ENCODE measurements at regions not wholly inside any gene's neighbourhood (a gene's known extent, or its start where the extent isn't known, plus 50 kb on each side); places are given as distances from the start of the nearest gene placed in this dataset.
"Not testable (repeated sequence)": the region's sequence is repeated elsewhere in the genome, so short reads cannot be mapped to it uniquely, and the experiment has no call there.

- 50% methylated on average over 1 of the region's 3 CpGs for WGBS (ENCODE audit: insufficient coverage)
- TF ChIP-seq CTCF (IDR thresholded peaks at IDR 0.05): no peak
- intact Hi-C loops (cut with micrococcal nuclease): no loop called here
- peaks cover 2% of the 10 kb centered on the region for H3K9me3 ChIP-seq (ENCODE audit: control insufficient read depth, insufficient read depth, low read length)
- no peak overlapping the region for H3K4me3 ChIP-seq (ENCODE audit: low read length)
- Mint-ChIP-seq H3K36me3 (no peaks in the 10 kb centered on the region), H3K27ac (no peak overlapping the region), H3K4me3 (no peak overlapping the region), H3K9me3 (peaks cover 5 to 6% of the 10 kb centered on the region in 2 donors), H3K4me1 (no peaks in the 10 kb centered on the region), H3K27me3 (ENCODE audit: low read depth in 2 of 2) (no peaks in the 10 kb centered on the region)
- H3K36me3 ChIP-seq (ENCODE audit: control insufficient read depth, insufficient read depth, low read length): no peaks in the 10 kb centered on the region
- H3K27ac ChIP-seq (ENCODE audit: low read length): no peak overlapping the region
- DNase-seq (no peak), ATAC-seq (no peak)
- no peaks in the 10 kb centered on the region for H3K4me1 ChIP-seq (ENCODE audit: control insufficient read depth, insufficient read depth, low read length)
- H3K27me3 ChIP-seq (ENCODE audit: control insufficient read depth, insufficient read depth, low read length): no peaks in the 10 kb centered on the region
Measured at GRCh38 chr12:83461336-83461935, 774.7 kb downstream of the TMTC2 start.

- intact Hi-C loops (cut with micrococcal nuclease): no loop called here
- Mint-ChIP-seq H3K27ac (no peak overlapping the region), H3K9me3 (peaks cover 4 to 15% of the 10 kb centered on the region in 2 donors), H3K4me1 (no peaks in the 10 kb centered on the region), H3K27me3 (ENCODE audit: low read depth in 2 of 2) (no peaks in the 10 kb centered on the region), H3K4me3 (no peak overlapping the region), H3K36me3 (peaks cover 8% of the 10 kb centered on the region)
- DNase-seq (no peak), ATAC-seq (no peak)
- no peaks in the 10 kb centered on the region for H3K27me3 ChIP-seq (ENCODE audit: control insufficient read depth, insufficient read depth, low read length)
- peaks cover 4% of the 10 kb centered on the region for H3K9me3 ChIP-seq (ENCODE audit: control insufficient read depth, insufficient read depth, low read length)
- H3K27ac ChIP-seq (ENCODE audit: low read length): no peak overlapping the region
- no peaks in the 10 kb centered on the region for H3K36me3 ChIP-seq (ENCODE audit: control insufficient read depth, insufficient read depth, low read length)
- H3K4me3 ChIP-seq (ENCODE audit: low read length): no peak overlapping the region
- H3K4me1 ChIP-seq (ENCODE audit: control insufficient read depth, insufficient read depth, low read length): no peaks in the 10 kb centered on the region
- no peak for TF ChIP-seq CTCF (IDR thresholded peaks at IDR 0.05)
- WGBS (ENCODE audit: insufficient coverage): 65% methylated on average over 2 of the region's 2 CpGs
Measured at GRCh38 chr12:83451189-83451588, 764.5 kb downstream of the TMTC2 start.

- Histone ChIP-seq H3K4me3 (ENCODE audit: low read length) (no peak overlapping the region), H3K9me3 (ENCODE audit: control insufficient read depth, insufficient read depth, low read length) (peaks cover 3% of the 10 kb centered on the region), H3K27ac (ENCODE audit: low read length) (no peak overlapping the region), H3K4me1 (ENCODE audit: control insufficient read depth, insufficient read depth, low read length) (no peaks in the 10 kb centered on the region), H3K36me3 (ENCODE audit: control insufficient read depth, insufficient read depth, low read length) (no peaks in the 10 kb centered on the region), H3K27me3 (ENCODE audit: control insufficient read depth, insufficient read depth, low read length) (no peaks in the 10 kb centered on the region)
- H3K9me3 Mint-ChIP-seq: peaks cover 22 to 25% of the 10 kb centered on the region in 2 donors
- ATAC-seq (no peak), DNase-seq (no peak)
- TF ChIP-seq CTCF (IDR thresholded peaks at IDR 0.05): no peak
- H3K36me3 Mint-ChIP-seq: peaks cover 14% of the 10 kb centered on the region
- H3K27me3 Mint-ChIP-seq (ENCODE audit: low read depth in 2 of 2): no peaks in the 10 kb centered on the region
- intact Hi-C loops (cut with micrococcal nuclease): no loop called here
- 56% methylated on average over 1 of the region's 1 CpG for WGBS (ENCODE audit: insufficient coverage)
- no peak overlapping the region for H3K4me3 Mint-ChIP-seq
- no peaks in the 10 kb centered on the region for H3K4me1 Mint-ChIP-seq
- no peak overlapping the region for H3K27ac Mint-ChIP-seq
Measured at GRCh38 chr12:83434600-83434999, 747.9 kb downstream of the TMTC2 start.

GRCh38 chr12:83432176-83432719, 745.5 kb downstream of the TMTC2 start:
- DNase-seq (no peak), ATAC-seq (no peak)
- Histone ChIP-seq H3K36me3 (ENCODE audit: control insufficient read depth, insufficient read depth, low read length) (no peaks in the 10 kb centered on the region), H3K27me3 (ENCODE audit: control insufficient read depth, insufficient read depth, low read length) (no peaks in the 10 kb centered on the region), H3K4me1 (ENCODE audit: control insufficient read depth, insufficient read depth, low read length) (no peaks in the 10 kb centered on the region), H3K9me3 (ENCODE audit: control insufficient read depth, insufficient read depth, low read length) (peaks cover 3% of the 10 kb centered on the region), H3K4me3 (ENCODE audit: low read length) (no peak overlapping the region), H3K27ac (ENCODE audit: low read length) (no peak overlapping the region)
- H3K27me3 Mint-ChIP-seq (ENCODE audit: low read depth in 2 of 2): no peaks in the 10 kb centered on the region
- TF ChIP-seq CTCF (IDR thresholded peaks at IDR 0.05): no peak
- intact Hi-C loops (cut with micrococcal nuclease): no loop called here
- H3K36me3 Mint-ChIP-seq: peaks cover 7% of the 10 kb centered on the region
- no peak overlapping the region for H3K4me3 Mint-ChIP-seq
- H3K27ac Mint-ChIP-seq: no peak overlapping the region
- H3K9me3 Mint-ChIP-seq: peaks cover 20 to 26% of the 10 kb centered on the region in 2 donors
- 97% methylated on average over 3 of the region's 3 CpGs for WGBS (ENCODE audit: insufficient coverage)
- no peaks in the 10 kb centered on the region for H3K4me1 Mint-ChIP-seq

GRCh38 chr12:83427586-83428136, 741.0 kb downstream of the TMTC2 start:
- H3K36me3 Mint-ChIP-seq; H3K36me3 ChIP-seq (ENCODE audit: control insufficient read depth, insufficient read depth, low read length); H3K4me1 Mint-ChIP-seq; H3K9me3 ChIP-seq (ENCODE audit: control insufficient read depth, insufficient read depth, low read length); H3K27me3 ChIP-seq (ENCODE audit: control insufficient read depth, insufficient read depth, low read length); H3K27ac ChIP-seq (ENCODE audit: low read length); H3K4me3 ChIP-seq (ENCODE audit: low read length); intact Hi-C loops (cut with micrococcal nuclease); DNase-seq; H3K4me3 Mint-ChIP-seq; H3K4me1 ChIP-seq (ENCODE audit: control insufficient read depth, insufficient read depth, low read length); H3K27me3 Mint-ChIP-seq (ENCODE audit: low read depth in 2 of 2); H3K27ac Mint-ChIP-seq; ATAC-seq: not testable (repeated sequence)
- peaks cover 15 to 21% of the 10 kb centered on the region in 2 donors for H3K9me3 Mint-ChIP-seq
- no CpG with 5 or more reads among the region's 2 CpGs for WGBS (ENCODE audit: insufficient coverage)

Measured in natural killer cell (primary cell).